ENCODE measurements at regions not wholly inside any gene's neighbourhood (a gene's known extent, or its start where the extent isn't known, plus 50 kb on each side); places are given as distances from the start of the nearest gene placed in this dataset.

DNA sequence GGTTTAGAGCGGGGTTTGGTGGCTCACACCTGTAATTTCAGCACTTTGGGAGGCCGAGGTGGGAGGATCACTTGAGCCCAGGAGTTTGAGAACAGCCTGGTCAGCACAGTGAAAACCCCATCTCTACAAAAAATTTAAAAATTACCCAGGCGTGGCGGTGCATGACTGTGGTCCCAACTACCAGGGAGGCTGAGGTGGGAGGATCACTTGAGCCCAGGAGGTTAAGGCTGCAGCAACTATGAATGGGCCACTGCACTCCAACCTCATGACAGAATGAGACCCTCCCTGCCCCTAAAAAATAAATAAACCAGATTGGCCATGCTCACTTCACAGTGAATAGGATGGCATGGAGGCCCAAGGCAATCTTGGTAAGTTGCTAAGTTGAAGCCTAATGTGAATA is 168.9 kb downstream of the RHOU start:
- Mint-ChIP-seq H3K36me3 (no peaks in the 10 kb centered on the region), H3K27ac (no peak overlapping the region), H3K4me3 (no peak overlapping the region), H3K4me1 (ENCODE audit: unreplicated experiment) (peaks cover 67% of the 10 kb centered on the region), H3K27me3 (no peaks in the 10 kb centered on the region), H3K9me3 (no peaks in the 10 kb centered on the region)
- DNase-seq (ENCODE audit: extremely low spot score, unreplicated experiment) = peak; percentile 32
- TF ChIP-seq, protein P1, sequence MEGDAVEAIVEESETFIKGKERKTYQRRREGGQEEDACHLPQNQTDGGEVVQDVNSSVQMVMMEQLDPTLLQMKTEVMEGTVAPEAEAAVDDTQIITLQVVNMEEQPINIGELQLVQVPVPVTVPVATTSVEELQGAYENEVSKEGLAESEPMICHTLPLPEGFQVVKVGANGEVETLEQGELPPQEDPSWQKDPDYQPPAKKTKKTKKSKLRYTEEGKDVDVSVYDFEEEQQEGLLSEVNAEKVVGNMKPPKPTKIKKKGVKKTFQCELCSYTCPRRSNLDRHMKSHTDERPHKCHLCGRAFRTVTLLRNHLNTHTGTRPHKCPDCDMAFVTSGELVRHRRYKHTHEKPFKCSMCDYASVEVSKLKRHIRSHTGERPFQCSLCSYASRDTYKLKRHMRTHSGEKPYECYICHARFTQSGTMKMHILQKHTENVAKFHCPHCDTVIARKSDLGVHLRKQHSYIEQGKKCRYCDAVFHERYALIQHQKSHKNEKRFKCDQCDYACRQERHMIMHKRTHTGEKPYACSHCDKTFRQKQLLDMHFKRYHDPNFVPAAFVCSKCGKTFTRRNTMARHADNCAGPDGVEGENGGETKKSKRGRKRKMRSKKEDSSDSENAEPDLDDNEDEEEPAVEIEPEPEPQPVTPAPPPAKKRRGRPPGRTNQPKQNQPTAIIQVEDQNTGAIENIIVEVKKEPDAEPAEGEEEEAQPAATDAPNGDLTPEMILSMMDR (conservative IDR thresholded peaks at IDR 0.05) = no peak

GRCh38 chr1:228905701-228906101 is 170.4 kb downstream of the RHOU start:
- DNase-seq (ENCODE audit: extremely low spot score, unreplicated experiment) = no peak
- no peaks in the 10 kb centered on the region for H3K9me3 Mint-ChIP-seq
- H3K27ac Mint-ChIP-seq = no peak overlapping the region
- H3K4me3 Mint-ChIP-seq = no peak overlapping the region
- H3K27me3 Mint-ChIP-seq = no peaks in the 10 kb centered on the region
- H3K4me1 Mint-ChIP-seq (ENCODE audit: unreplicated experiment) = peaks cover 57% of the 10 kb centered on the region
- no peaks in the 10 kb centered on the region for H3K36me3 Mint-ChIP-seq
- TF ChIP-seq, protein P1 (conservative IDR thresholded peaks at IDR 0.05) = no peak

DNA sequence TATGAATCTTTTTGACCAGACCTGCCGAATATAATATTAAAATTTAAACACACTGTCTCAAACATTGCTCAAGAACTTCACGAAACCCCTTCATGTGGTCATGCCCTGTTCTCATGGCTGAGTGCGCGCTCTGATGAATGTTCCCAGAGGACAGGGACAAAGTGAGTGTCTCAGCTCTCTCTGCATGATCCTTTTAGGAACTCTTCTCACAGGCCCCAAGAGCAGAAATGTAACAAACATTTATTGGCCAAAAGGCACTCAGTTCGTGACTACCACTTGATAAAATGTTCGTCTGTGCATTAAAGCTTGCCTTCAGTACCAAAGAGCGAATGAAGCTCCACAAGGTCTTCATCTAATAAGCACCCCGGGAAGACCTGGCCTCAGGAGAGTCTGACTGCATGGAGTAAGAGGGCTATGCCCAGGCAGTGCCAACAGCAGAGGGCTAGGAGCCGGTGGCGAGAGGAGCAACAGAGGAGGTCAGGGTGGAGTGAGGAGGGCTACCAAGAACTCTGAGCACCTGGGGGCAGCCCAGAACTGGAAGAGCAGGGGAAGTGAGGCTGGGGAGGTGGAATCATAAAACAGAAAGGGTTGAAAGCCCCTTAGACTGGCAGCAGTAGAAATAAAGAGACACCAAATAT is 171.1 kb downstream of the RHOU start:
- Mint-ChIP-seq H3K36me3 (no peaks in the 10 kb centered on the region), H3K4me3 (no peak overlapping the region), H3K4me1 (ENCODE audit: unreplicated experiment) (peaks cover 58% of the 10 kb centered on the region), H3K27ac (no peak overlapping the region), H3K9me3 (no peaks in the 10 kb centered on the region), H3K27me3 (no peaks in the 10 kb centered on the region)
- DNase-seq (ENCODE audit: extremely low spot score, unreplicated experiment) = no peak
- TF ChIP-seq, protein P1 (conservative IDR thresholded peaks at IDR 0.05) = no peak

- no peaks in the 10 kb centered on the region for H3K9me3 Mint-ChIP-seq
- H3K27me3 Mint-ChIP-seq = no peaks in the 10 kb centered on the region
- DNase-seq (ENCODE audit: extremely low spot score, unreplicated experiment) = no peak
- H3K36me3 Mint-ChIP-seq = no peaks in the 10 kb centered on the region
- peak overlapping the region; percentile 58 for H3K27ac Mint-ChIP-seq
- peak overlapping the region; percentile 57 for H3K4me3 Mint-ChIP-seq
- TF ChIP-seq, protein P1 (conservative IDR thresholded peaks at IDR 0.05) = no peak
- H3K4me1 Mint-ChIP-seq (ENCODE audit: unreplicated experiment) = peaks cover 49% of the 10 kb centered on the region
These were observed 176.2 kb downstream of the RHOU start for GRCh38 chr1:228911225-228912210.

DNA sequence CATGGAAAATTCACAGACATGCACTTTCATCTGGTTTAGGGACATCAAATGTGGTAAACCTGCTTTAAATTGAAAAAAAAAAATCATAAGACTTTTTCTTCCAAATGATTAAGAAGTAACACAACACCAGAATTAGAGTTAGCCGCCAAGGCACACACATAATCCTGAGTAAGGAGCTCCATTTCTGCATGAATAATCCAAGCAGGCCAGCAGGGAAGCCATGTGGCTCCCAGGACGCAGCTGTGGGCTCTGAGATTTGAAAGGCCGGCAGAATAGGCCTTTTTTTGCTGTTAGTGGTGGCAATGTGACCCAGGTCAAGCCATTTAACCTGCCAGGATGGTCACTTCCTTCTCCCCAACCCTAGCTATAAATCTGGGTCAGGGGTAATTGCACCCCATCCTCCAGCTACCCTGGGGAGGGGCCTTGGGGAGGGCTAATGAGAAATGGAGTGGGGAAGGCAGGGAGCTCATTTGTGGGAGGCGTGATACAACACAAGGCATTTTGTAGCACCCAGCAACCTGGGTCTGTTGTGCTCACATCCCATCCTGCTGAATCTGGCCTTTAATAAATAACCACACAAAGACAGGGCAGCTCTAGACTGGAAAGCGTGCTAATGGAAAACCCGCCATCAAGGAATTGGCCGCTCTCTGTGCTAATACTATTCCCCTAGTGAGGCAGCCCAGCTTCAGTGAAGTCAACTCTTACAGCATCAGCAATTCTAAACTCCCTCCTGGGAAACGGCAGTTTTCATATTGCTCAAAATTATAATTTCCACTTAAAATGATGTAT is 178.5 kb downstream of the RHOU start:
- TF ChIP-seq, protein P1 (conservative IDR thresholded peaks at IDR 0.05) = no peak
- no peak overlapping the region for H3K27ac Mint-ChIP-seq
- peaks cover 64% of the 10 kb centered on the region for H3K4me1 Mint-ChIP-seq (ENCODE audit: unreplicated experiment)

More for the DNA sequence above, 178.5 kb downstream of the RHOU start:
- no peaks in the 10 kb centered on the region for H3K36me3 Mint-ChIP-seq
- peak; percentile 31 for DNase-seq (ENCODE audit: extremely low spot score, unreplicated experiment)
- H3K9me3 Mint-ChIP-seq = no peaks in the 10 kb centered on the region
- no peak overlapping the region for H3K4me3 Mint-ChIP-seq
- no peaks in the 10 kb centered on the region for H3K27me3 Mint-ChIP-seq

Measured in type B pancreatic cell (in vitro differentiated cells).